ENCODE measurements at regions not wholly inside any gene's neighbourhood (a gene's known extent, or its start where the extent isn't known, plus 50 kb on each side); places are given as distances from the start of the nearest gene placed in this dataset.

DNA sequence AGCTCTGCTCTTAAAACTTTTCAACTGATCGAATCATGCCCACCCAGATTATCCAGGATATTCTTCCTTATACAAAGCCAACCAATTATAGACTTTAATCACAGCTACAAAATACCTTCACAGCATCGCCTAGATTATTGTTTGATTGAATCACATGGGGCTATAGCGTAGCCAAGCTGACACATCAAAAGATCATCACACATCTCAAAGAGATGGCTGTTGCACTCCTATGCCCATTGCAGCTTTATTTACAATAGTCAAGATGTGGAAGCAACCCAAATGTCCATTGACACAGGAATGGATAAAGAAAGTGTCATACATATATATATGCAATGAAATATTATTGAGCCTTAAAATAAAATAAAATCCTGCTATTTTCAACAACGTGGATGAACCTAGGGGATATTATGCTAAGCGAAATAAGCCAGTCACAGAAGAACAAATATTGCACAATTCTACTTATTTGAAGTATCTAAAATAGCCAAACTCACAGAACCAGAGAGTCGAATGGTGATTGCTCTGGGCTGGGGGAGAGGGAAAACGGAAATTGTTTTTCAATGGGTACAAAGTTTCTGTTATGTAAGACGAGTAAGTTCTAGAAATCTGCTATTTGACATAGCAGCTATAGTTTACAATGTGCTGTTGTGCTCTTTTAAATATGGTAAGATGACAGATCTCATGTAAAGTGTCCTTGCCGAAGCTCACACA is 60.9 kb upstream of the ERCC4 start:
- Histone ChIP-seq H3K14ac (ENCODE audit: insufficient read depth, low read length) (no peak overlapping the region), H3K27me3 (ENCODE audit: insufficient read depth, low read length) (no peaks in the 10 kb centered on the region), H3K56ac (ENCODE audit: insufficient read length, low read depth, low read length) (no peak overlapping the region), H3K9ac (ENCODE audit: extremely low read depth, insufficient read length, low read length) (no peak overlapping the region), H2AK5ac (ENCODE audit: insufficient read length, low read length) (no peak overlapping the region), H4K8ac (replicated peaks; ENCODE audit: insufficient read length, low read depth, low read length) (no peak overlapping the region), H3T11ph (ENCODE audit: low read length) (no peak overlapping the region), H2BK15ac (ENCODE audit: low read depth, low read length) (no peak overlapping the region), H2BK5ac (ENCODE audit: insufficient read length, low read length) (no peak overlapping the region), H2BK12ac (ENCODE audit: insufficient read length, low read depth, low read length) (no peak overlapping the region), H2AFZ (ENCODE audit: low read length) (no peak overlapping the region), H2BK20ac (ENCODE audit: low read depth, low read length, poor library complexity, severe bottlenecking) (no peak overlapping the region), H3K4ac (ENCODE audit: low read depth, low read length) (no peak overlapping the region), H3K79me2 (ENCODE audit: insufficient read depth, low read length) (no peaks in the 10 kb centered on the region), H3K27ac (ENCODE audit: insufficient read length, low read depth, low read length) (no peak overlapping the region), H3K4me2 (ENCODE audit: insufficient read depth, insufficient read length, low read length) (no peak overlapping the region), H3K9me3 (ENCODE audit: control insufficient read depth, low read depth, low read length) (no peaks in the 10 kb centered on the region), H3K79me1 (ENCODE audit: insufficient read depth, low read depth, low read length, poor library complexity, severe bottlenecking) (no peaks in the 10 kb centered on the region), H4K91ac (ENCODE audit: insufficient read length, low read depth, low read length) (no peak overlapping the region), H4K20me1 (ENCODE audit: control insufficient read depth, insufficient read depth, insufficient read length) (no peaks in the 10 kb centered on the region), H4K5ac (ENCODE audit: insufficient read length, low read depth, low read length) (no peak overlapping the region), H2BK120ac (ENCODE audit: low read depth, low read length, poor library complexity, severe bottlenecking) (no peak overlapping the region), H3K18ac (ENCODE audit: insufficient read length, low read depth, low read length) (no peak overlapping the region), H3K23me2 (ENCODE audit: insufficient read length, low read depth, low read length, poor library complexity, severe bottlenecking) (no peaks in the 10 kb centered on the region), H3K23ac (ENCODE audit: insufficient read length, low read depth, low read length) (no peak overlapping the region), H3K4me1 (ENCODE audit: insufficient read depth, low read length) (no peaks in the 10 kb centered on the region)
- no CpG with 5 or more reads among the region's 9 CpGs for WGBS (ENCODE audit: extremely low coverage, insufficient read length, low lambda C conversion rate)
- Mint-ChIP-seq H3K4me3 (no peak overlapping the region), H3K27ac (peak overlapping the region in 1 of 3 experiments; percentile 55; a peak in 1 of 7 replicates), H3K36me3 (ENCODE audit: insufficient read depth in 1 of 3, low read depth in 3 of 3) (peaks cover 0 to 9% (median 0%) of the 10 kb centered on the region in 3 experiments; a peak in 2 of 7 replicates), H3K9me3 (peaks cover 3 to 8% of the 10 kb centered on the region in 2 experiments; a peak in 2 of 5 replicates), H3K4me1 (peaks cover 3 to 4% of the 10 kb centered on the region in 2 experiments; a peak in 2 of 4 replicates), H3K27me3 (ENCODE audit: low read depth) (no peaks in the 10 kb centered on the region; the same call in 1 of the 2 replicates)
- TF ChIP-seq, protein P1, sequence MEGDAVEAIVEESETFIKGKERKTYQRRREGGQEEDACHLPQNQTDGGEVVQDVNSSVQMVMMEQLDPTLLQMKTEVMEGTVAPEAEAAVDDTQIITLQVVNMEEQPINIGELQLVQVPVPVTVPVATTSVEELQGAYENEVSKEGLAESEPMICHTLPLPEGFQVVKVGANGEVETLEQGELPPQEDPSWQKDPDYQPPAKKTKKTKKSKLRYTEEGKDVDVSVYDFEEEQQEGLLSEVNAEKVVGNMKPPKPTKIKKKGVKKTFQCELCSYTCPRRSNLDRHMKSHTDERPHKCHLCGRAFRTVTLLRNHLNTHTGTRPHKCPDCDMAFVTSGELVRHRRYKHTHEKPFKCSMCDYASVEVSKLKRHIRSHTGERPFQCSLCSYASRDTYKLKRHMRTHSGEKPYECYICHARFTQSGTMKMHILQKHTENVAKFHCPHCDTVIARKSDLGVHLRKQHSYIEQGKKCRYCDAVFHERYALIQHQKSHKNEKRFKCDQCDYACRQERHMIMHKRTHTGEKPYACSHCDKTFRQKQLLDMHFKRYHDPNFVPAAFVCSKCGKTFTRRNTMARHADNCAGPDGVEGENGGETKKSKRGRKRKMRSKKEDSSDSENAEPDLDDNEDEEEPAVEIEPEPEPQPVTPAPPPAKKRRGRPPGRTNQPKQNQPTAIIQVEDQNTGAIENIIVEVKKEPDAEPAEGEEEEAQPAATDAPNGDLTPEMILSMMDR (conservative IDR thresholded peaks at IDR 0.05) = no peak
- no peak for DNase-seq
